ENCODE measurements at regions not wholly inside any gene's neighbourhood (a gene's known extent, or its start where the extent isn't known, plus 50 kb on each side); places are given as distances from the start of the nearest gene placed in this dataset.

GRCh38 chr18:41004324-41004723 lies 950.7 kb upstream of the PIK3C3 start:
- no peak for TF ChIP-seq CTCF (IDR thresholded peaks at IDR 0.05)
- TF ChIP-seq POLR2A (IDR thresholded peaks at IDR 0.05) = no peak

Data from Peyer's patch (tissue), 4 donors.